Endodermal cell (in vitro differentiated cells): ENCODE measurements at regions not wholly inside any gene's neighbourhood (a gene's known extent, or its start where the extent isn't known, plus 50 kb on each side); places are given as distances from the start of the nearest gene placed in this dataset.

Experiments
- DNase-seq: peaks from one replicate; pipeline ENCODE4 v3.0.0-alpha.2; 2017
- H3K27ac ChIP-seq: 2 replicates; pipeline ENCODE4 v1.5.1; 2013; ENCODE audit warnings: mild to moderate bottlenecking, low read depth, low read length, moderate library complexity
- H3K27me3 ChIP-seq: 2 replicates; pipeline ENCODE4 v1.6.1; 2013; ENCODE audit warnings: mild to moderate bottlenecking, low read length, moderate library complexity; ENCODE audit not compliant: insufficient read depth, control insufficient read depth, poor library complexity, severe bottlenecking
- H3K36me3 ChIP-seq: 2 replicates; pipeline ENCODE4 v1.7.0; 2013; ENCODE audit warnings: mild to moderate bottlenecking, low read length, moderate library complexity; ENCODE audit not compliant: control insufficient read depth, insufficient read depth
- H3K4me1 ChIP-seq: one replicate; pipeline ENCODE4 v1.7.0; 2013; ENCODE audit warnings: low read length; ENCODE audit not compliant: control insufficient read depth, insufficient read depth
- H3K4me3 ChIP-seq: 2 replicates; pipeline ENCODE4 v1.5.1; 2013; ENCODE audit warnings: mild to moderate bottlenecking, low read length, moderate library complexity
- H3K9ac ChIP-seq: 2 replicates; pipeline ENCODE4 v1.6.1; 2013; ENCODE audit warnings: mild to moderate bottlenecking, low read length, moderate library complexity; ENCODE audit not compliant: poor library complexity, severe bottlenecking; ENCODE audit errors: extremely low read depth
- H3K9me3 ChIP-seq: 2 replicates; pipeline ENCODE4 v1.6.1; 2013; ENCODE audit warnings: mild to moderate bottlenecking, low read length, moderate library complexity; ENCODE audit not compliant: control insufficient read depth
- H3K27ac Mint-ChIP-seq: 2 replicates; pipeline ENCODE4 v1.8.0; 2020; ENCODE audit warnings: mixed read lengths
- H3K27me3 Mint-ChIP-seq: 2 replicates; pipeline ENCODE4 v1.8.0; 2021; ENCODE audit warnings: mild to moderate bottlenecking, mixed read lengths; ENCODE audit not compliant: insufficient read depth
- H3K36me3 Mint-ChIP-seq: 2 replicates; pipeline ENCODE4 v1.8.0; 2020; ENCODE audit warnings: low read depth, mixed read lengths
- H3K4me1 Mint-ChIP-seq: 2 replicates; pipeline ENCODE4 v1.8.0; 2020; ENCODE audit warnings: mixed read lengths
- H3K4me3 Mint-ChIP-seq: 2 replicates; pipeline ENCODE4 v1.8.0; 2020; ENCODE audit warnings: mild to moderate bottlenecking, moderate library complexity, mixed read lengths
- H3K9me3 Mint-ChIP-seq: 2 replicates; pipeline ENCODE4 v1.8.0; 2020; ENCODE audit warnings: mild to moderate bottlenecking, mixed read lengths
- CTCF ChIP-seq: fragments of 200-600 bp; sonication (generic); conservative IDR thresholded peaks from 2 replicates; pipeline ENCODE4 v1.5.0; 2021; ENCODE audit warnings: antibody characterized with exemption, mild to moderate bottlenecking
- WGBS, 2 experiments: methylation state at CpG; one replicate each; pipeline versions ENCODE4 v1.1.5 to v1.1.7; 2013; ENCODE audit warnings: missing lambda C conversion rate in 2 of 2, mixed read lengths in 1 of 2; ENCODE audit not compliant: insufficient coverage in 1 of 2, insufficient read length in 1 of 2; 5-methylcytosine and 5-hydroxymethylcytosine counted together

GRCh38 chr22:49023879-49024774 lies 803.5 kb downstream of the BRD1 start:
- H3K27me3 ChIP-seq, result no peaks in the 10 kb centered on the region
- Mint-ChIP-seq H3K4me3 (no peak overlapping the region), H3K4me1 (no peaks in the 10 kb centered on the region), H3K27ac (no peak overlapping the region), H3K9me3 (peaks cover 7% of the 10 kb centered on the region), H3K36me3 (no peaks in the 10 kb centered on the region), H3K27me3 (peaks cover 4% of the 10 kb centered on the region)
- no peaks in the 10 kb centered on the region for H3K36me3 ChIP-seq
- H3K9ac ChIP-seq, result no peak overlapping the region
- H3K4me3 ChIP-seq, result no peak overlapping the region
- H3K27ac ChIP-seq, result no peak overlapping the region
- no peaks in the 10 kb centered on the region for H3K9me3 ChIP-seq
- DNase-seq, result no peak
- H3K4me1 ChIP-seq, result no peaks in the 10 kb centered on the region
- TF ChIP-seq CTCF, result no peak
- 88 to 91% methylated on average over 25 to 38 of the region's 38 CpGs for WGBS, 2 experiments

- Histone ChIP-seq H3K9me3 (no peaks in the 10 kb centered on the region), H3K4me3 (no peak overlapping the region), H3K9ac (no peak overlapping the region), H3K4me1 (no peaks in the 10 kb centered on the region), H3K36me3 (no peaks in the 10 kb centered on the region), H3K27ac (no peak overlapping the region), H3K27me3 (no peaks in the 10 kb centered on the region)
- no peak overlapping the region for H3K4me3 Mint-ChIP-seq
- DNase-seq, result no peak
- peaks cover 2% of the 10 kb centered on the region for H3K9me3 Mint-ChIP-seq
- no peak for TF ChIP-seq CTCF
- H3K27me3 Mint-ChIP-seq, result peaks cover 2% of the 10 kb centered on the region
- no peaks in the 10 kb centered on the region for H3K4me1 Mint-ChIP-seq
- no peaks in the 10 kb centered on the region for H3K36me3 Mint-ChIP-seq
- H3K27ac Mint-ChIP-seq, result no peak overlapping the region
- WGBS, 2 experiments, result 90 to 96% methylated on average over 12 to 22 of the region's 22 CpGs
Measured at GRCh38 chr22:49023161-49023878, 804.4 kb downstream of the BRD1 start.

- Mint-ChIP-seq H3K4me3 (no peak overlapping the region), H3K9me3 (no peaks in the 10 kb centered on the region), H3K36me3 (no peaks in the 10 kb centered on the region), H3K4me1 (no peaks in the 10 kb centered on the region), H3K27ac (no peak overlapping the region), H3K27me3 (peaks cover 2% of the 10 kb centered on the region)
- Histone ChIP-seq H3K27ac (no peak overlapping the region), H3K9ac (no peak overlapping the region), H3K4me1 (no peaks in the 10 kb centered on the region), H3K9me3 (no peaks in the 10 kb centered on the region), H3K4me3 (no peak overlapping the region), H3K36me3 (no peaks in the 10 kb centered on the region), H3K27me3 (no peaks in the 10 kb centered on the region)
- no peak for DNase-seq
- TF ChIP-seq CTCF, result no peak
- WGBS, 2 experiments, result 95% methylated on average over 4 of the region's 4 CpGs; no CpG with 5 or more reads in 1 of the 2 experiments
Measured at GRCh38 chr22:49022816-49023160, 804.9 kb downstream of the BRD1 start.
